WTC11 (cell line): ENCODE measurements at regions not wholly inside any gene's neighbourhood (a gene's known extent, or its start where the extent isn't known, plus 50 kb on each side); places are given as distances from the start of the nearest gene placed in this dataset.

Source experiments
- ATF3 ChIP-seq: sonication (generic); formaldehyde crosslinking; conservative IDR thresholded peaks from 2 replicates; pipeline ENCODE4 v1.8.1; 2022; ENCODE audit warnings: mild to moderate bottlenecking, missing genetic modification reagents
- CBFB ChIP-seq: sonication (generic); formaldehyde crosslinking; IDR thresholded peaks from 2 replicates; pipeline ENCODE4 v1.8.1; 2022; ENCODE audit warnings: mild to moderate bottlenecking, low read depth, missing genetic modification reagents
- CTCF ChIP-seq: fragments of 200-600 bp; IDR thresholded peaks from 2 replicates; pipeline ENCODE4 v1.8.0; 2022; ENCODE audit warnings: antibody characterized with exemption
- ELF4 ChIP-seq: sonication (generic); formaldehyde crosslinking; IDR thresholded peaks from 2 replicates; pipeline ENCODE4 v1.8.1; 2022; ENCODE audit warnings: low read depth, mild to moderate bottlenecking, moderate library complexity, missing genetic modification reagents
- FOXJ3 ChIP-seq: sonication (generic); formaldehyde crosslinking; IDR thresholded peaks from 2 replicates; pipeline ENCODE4 v1.9.0; 2021; ENCODE audit warnings: missing genetic modification reagents, mild to moderate bottlenecking, borderline replicate concordance
- GABPB1 ChIP-seq: sonication (generic); formaldehyde crosslinking; IDR thresholded peaks from 2 replicates; pipeline ENCODE4 v1.8.1; 2023; ENCODE audit warnings: mild to moderate bottlenecking, missing genetic modification reagents
- JUN ChIP-seq: sonication (generic); formaldehyde crosslinking; IDR thresholded peaks from 2 replicates; pipeline ENCODE4 v1.8.0; 2023; ENCODE audit warnings: mild to moderate bottlenecking, missing genetic modification reagents
- MAX ChIP-seq: sonication (generic); formaldehyde crosslinking; IDR thresholded peaks from 2 replicates; pipeline ENCODE4 v1.8.0; 2022; ENCODE audit warnings: mild to moderate bottlenecking, missing genetic modification reagents
- MYBL2 ChIP-seq: sonication (generic); formaldehyde crosslinking; IDR thresholded peaks from 2 replicates; pipeline ENCODE4 v1.8.1; 2023; ENCODE audit warnings: mild to moderate bottlenecking, moderate library complexity, missing genetic modification reagents
- NR1H2 ChIP-seq: sonication (generic); formaldehyde crosslinking; IDR thresholded peaks from 2 replicates; pipeline ENCODE4 v1.9.0; 2021; ENCODE audit warnings: mild to moderate bottlenecking, moderate library complexity, missing genetic modification reagents
- PRRX2 ChIP-seq: fragments of 250-450 bp; sonication (Bioruptor Pico); IDR thresholded peaks from 2 replicates; pipeline ENCODE4 v1.8.0; 2021; ENCODE audit warnings: mild to moderate bottlenecking
- RELA ChIP-seq: sonication (generic); formaldehyde crosslinking; IDR thresholded peaks from 2 replicates; pipeline ENCODE4 v1.8.1; 2022; ENCODE audit warnings: missing genetic modification reagents, mild to moderate bottlenecking, borderline replicate concordance
- SP1 ChIP-seq: sonication (generic); formaldehyde crosslinking; conservative IDR thresholded peaks from 2 replicates; pipeline ENCODE4 v1.8.1; 2022; ENCODE audit warnings: missing genetic modification reagents

GRCh38 chr2:16473575-16473974 lies 192.1 kb downstream of the CYRIA start:
- TF ChIP-seq RELA (CRISPR knock-in tag), result no peak
- no peak for TF ChIP-seq CTCF
- no peak for TF ChIP-seq ELF4 (CRISPR knock-in tag)
- TF ChIP-seq JUN (CRISPR knock-in tag), result no peak
- TF ChIP-seq FOXJ3 (CRISPR knock-in tag), result no peak
- TF ChIP-seq PRRX2 (CRISPR knock-in tag), result no peak
- TF ChIP-seq SP1 (CRISPR knock-in tag), result no peak
- no peak for TF ChIP-seq MYBL2 (CRISPR knock-in tag)
- TF ChIP-seq MAX (CRISPR knock-in tag), result no peak
- TF ChIP-seq NR1H2 (CRISPR knock-in tag), result no peak
- no peak for TF ChIP-seq GABPB1
- TF ChIP-seq CBFB (CRISPR knock-in tag), result no peak
- no peak for TF ChIP-seq ATF3 (CRISPR knock-in tag)
